Transverse colon (tissue), 4 donors: ENCODE measurements at regions not wholly inside any gene's neighbourhood (a gene's known extent, or its start where the extent isn't known, plus 50 kb on each side); places are given as distances from the start of the nearest gene placed in this dataset.

Experiments used
- DNase-seq: peaks from one replicate; pipeline ENCODE4 v3.0.0-alpha.2; 2019
- H3K27ac ChIP-seq, 4 donors: fragments of 200-600 bp; sonication (generic); 2 replicates each; pipeline ENCODE4 v1.5.1; 2016 to 2018; ENCODE audit warnings: inconsistent platforms in 4 of 4
- H3K27me3 ChIP-seq: fragments of 200-600 bp; sonication (generic); 2 replicates; pipeline ENCODE4 v1.5.1; 2017; ENCODE audit warnings: inconsistent platforms
- H3K36me3 ChIP-seq, 4 donors: fragments of 200-600 bp; sonication (generic); 2 replicates each; pipeline ENCODE4 v1.5.1; 2017 to 2019; ENCODE audit warnings: inconsistent platforms in 4 of 4
- H3K4me1 ChIP-seq, 4 donors: fragments of 200-600 bp; sonication (generic); 2 replicates each; pipeline ENCODE4 v1.5.1; 2017 to 2020; ENCODE audit warnings: inconsistent platforms in 4 of 4
- H3K4me3 ChIP-seq, 4 donors: fragments of 200-600 bp; sonication (generic); 1 replicate in 1 of 4; 2 replicates in 3 of 4; pipeline versions ENCODE4 v1.5.1 to v1.6.1; 2017 to 2019; ENCODE audit warnings: inconsistent platforms in 4 of 4
- H3K9me3 ChIP-seq, 2 donors: fragments of 200-600 bp; sonication (generic); 2 replicates each; pipeline ENCODE4 v1.5.1; 2017 to 2019; ENCODE audit warnings: inconsistent platforms in 2 of 2
- EP300 ChIP-seq: sonication (generic); formaldehyde crosslinking; IDR thresholded peaks from one replicate; pipeline ENCODE4 v1.6.1; 2017; ENCODE audit warnings: antibody characterized with exemption, low read depth
- POLR2A ChIP-seq: fragments of 450-650 bp; IDR thresholded peaks from one replicate; pipeline ENCODE4 v1.6.1; 2016; ENCODE audit warnings: antibody characterized with exemption, mild to moderate bottlenecking, moderate library complexity
- POLR2AphosphoS5 ChIP-seq, 3 donors: sonication (generic); formaldehyde crosslinking; IDR thresholded peaks; one replicate each; pipeline ENCODE4 v1.6.1; 2016; ENCODE audit warnings: antibody characterized with exemption in 3 of 3
- WGBS, 2 donors: methylation state at CpG; one replicate each; pipeline ENCODE4 v1.1.5; 2018; ENCODE audit warnings: low coverage in 1 of 2; 5-methylcytosine and 5-hydroxymethylcytosine counted together
- in situ Hi-C, 4 donors: fragments of 200-750 bp; cut with MboI; loops; one replicate each; pipeline versions ENCODE4 v1.15.0 to v1.15.1; 2017; ENCODE audit warnings: low sequenced_read_pairs in 3 of 4, low pct_ligation_motif_present in 1 of 4, low pct_unique_long_range_greater_than_20kb in 1 of 4
- intact Hi-C: fragments of 100-400 bp; cut with DNase I; formaldehyde crosslinking; loops from one replicate; pipeline ENCODE4 v1.15.1; 2023; ENCODE audit warnings: low total_unique reads
- TF ChIP-seq, protein P1 (sequence below), 5 experiments: fragments of 200-600 bp in 3 of 5; fragments of 450-650 bp in 2 of 5; sonication (generic) in 3 of 5; IDR thresholded peaks; 1 replicate in 2 of 5; 2 replicates in 3 of 5; pipeline ENCODE4 v1.5.1; 2016 to 2017; ENCODE audit warnings: antibody characterized with exemption in 5 of 5, inconsistent platforms in 3 of 5, mild to moderate bottlenecking in 2 of 5, moderate library complexity in 1 of 5

DNA sequence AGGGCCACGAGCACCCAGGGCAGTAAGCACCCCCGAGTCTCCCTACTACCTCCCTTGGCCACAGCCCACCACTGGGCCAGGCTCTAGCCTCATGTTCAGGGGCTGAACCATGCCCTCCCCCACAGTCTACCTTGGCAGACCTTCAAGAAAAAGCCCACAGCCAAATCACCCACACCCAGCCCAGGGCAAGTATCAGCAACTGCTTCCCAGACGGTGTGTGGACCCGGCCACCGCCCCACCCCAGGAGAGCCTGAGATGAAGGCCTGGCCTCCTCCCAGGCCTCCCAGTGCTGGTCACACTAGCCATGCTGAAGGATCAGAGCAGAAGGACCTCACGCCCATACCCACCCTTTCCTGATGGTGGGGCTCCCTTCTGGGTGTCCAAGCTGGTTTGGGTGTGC, 92.0 kb upstream of the LINGO1 start:
- in situ Hi-C loops (no loop called here), intact Hi-C loops (no loop called here)

DNA sequence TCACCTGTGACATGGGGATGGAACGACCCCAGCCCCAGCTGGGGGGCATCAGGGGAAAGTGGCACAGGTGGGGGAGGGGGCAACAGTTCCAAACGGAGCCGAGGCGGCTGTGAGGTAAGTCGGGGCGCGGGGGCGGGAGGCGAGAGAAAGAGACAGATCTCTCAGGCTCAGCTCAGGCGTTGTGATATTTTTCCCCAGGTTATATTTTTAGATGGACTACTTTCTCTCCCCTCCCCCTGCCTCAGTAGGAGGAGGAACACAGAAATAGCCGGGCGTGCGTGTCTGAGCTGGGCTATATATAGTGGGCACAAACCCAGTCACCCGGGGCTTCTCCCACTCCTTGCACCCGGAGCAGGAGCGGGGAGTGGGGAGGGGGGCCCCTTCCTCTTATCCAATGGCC, 91.0 kb upstream of the LINGO1 start:
- H3K36me3 ChIP-seq = no peaks in the 10 kb centered on the region
- no peaks in the 10 kb centered on the region for H3K4me1 ChIP-seq
- no peak overlapping the region for H3K27ac ChIP-seq
- in situ Hi-C loops = no loop called here
- peaks cover 8% of the 10 kb centered on the region for H3K27me3 ChIP-seq
- 81 to 82% methylated on average over 4 to 16 of the region's 16 CpGs for WGBS, 2 donors
- intact Hi-C loops = no loop called here
- no peaks in the 10 kb centered on the region for H3K9me3 ChIP-seq
- TF ChIP-seq, protein P1, sequence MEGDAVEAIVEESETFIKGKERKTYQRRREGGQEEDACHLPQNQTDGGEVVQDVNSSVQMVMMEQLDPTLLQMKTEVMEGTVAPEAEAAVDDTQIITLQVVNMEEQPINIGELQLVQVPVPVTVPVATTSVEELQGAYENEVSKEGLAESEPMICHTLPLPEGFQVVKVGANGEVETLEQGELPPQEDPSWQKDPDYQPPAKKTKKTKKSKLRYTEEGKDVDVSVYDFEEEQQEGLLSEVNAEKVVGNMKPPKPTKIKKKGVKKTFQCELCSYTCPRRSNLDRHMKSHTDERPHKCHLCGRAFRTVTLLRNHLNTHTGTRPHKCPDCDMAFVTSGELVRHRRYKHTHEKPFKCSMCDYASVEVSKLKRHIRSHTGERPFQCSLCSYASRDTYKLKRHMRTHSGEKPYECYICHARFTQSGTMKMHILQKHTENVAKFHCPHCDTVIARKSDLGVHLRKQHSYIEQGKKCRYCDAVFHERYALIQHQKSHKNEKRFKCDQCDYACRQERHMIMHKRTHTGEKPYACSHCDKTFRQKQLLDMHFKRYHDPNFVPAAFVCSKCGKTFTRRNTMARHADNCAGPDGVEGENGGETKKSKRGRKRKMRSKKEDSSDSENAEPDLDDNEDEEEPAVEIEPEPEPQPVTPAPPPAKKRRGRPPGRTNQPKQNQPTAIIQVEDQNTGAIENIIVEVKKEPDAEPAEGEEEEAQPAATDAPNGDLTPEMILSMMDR (IDR thresholded peaks at IDR 0.05) = no peak
- TF ChIP-seq POLR2AphosphoS5 (IDR thresholded peaks at IDR 0.05) (no peak), EP300 (no peak), POLR2A (no peak)
- DNase-seq = no peak
- H3K4me3 ChIP-seq = no peak overlapping the region

More for the DNA sequence above, 92.0 kb upstream of the LINGO1 start:
- Histone ChIP-seq H3K27ac (no peak overlapping the region), H3K27me3 (peaks cover 8% of the 10 kb centered on the region), H3K4me1 (no peaks in the 10 kb centered on the region), H3K36me3 (no peaks in the 10 kb centered on the region), H3K9me3 (no peaks in the 10 kb centered on the region), H3K4me3 (no peak overlapping the region)
- no peak for DNase-seq
- 69% methylated on average over 6 of the region's 6 CpGs; no CpG with 5 or more reads in 1 of the 2 donors for whole genome bisulfite sequencing, 2 donors
- no peak for TF ChIP-seq POLR2AphosphoS5 (IDR thresholded peaks at IDR 0.05)
- TF ChIP-seq, protein P1 (IDR thresholded peaks at IDR 0.05) = no peak

DNA sequence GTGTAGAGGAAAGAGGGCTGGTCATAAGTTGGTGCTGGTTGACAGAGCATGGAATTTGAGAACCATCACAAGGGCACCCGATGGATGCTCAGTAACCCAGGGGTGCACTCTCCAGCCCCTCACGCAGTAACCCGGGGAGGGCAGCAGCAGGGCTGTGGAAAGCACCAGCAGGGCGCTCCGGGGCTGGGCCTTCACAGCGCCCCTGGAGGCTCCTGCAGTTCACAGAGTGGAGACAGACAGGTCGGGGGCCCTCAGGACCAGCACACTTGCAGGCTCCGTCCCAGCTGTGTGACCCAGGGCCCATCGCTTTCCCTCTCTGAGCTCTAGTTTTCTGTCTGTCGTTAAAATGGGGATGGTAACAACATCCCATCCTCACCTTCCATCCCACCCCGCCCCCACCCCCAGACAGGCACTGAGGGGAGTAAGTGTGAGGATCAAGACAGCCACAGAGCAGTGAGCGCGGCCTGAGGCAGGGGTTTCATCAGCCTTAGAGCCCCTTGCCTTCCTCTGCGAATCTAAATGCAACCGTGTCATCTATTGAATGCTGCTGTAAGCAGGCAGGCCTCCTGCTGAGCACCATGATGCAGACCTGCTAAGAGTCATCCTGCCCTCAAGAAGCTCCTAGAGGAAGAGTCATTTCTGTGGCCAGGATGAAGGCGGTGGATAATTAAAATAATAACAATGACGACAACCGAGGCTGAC, 90.2 kb upstream of the LINGO1 start:
- 77 to 100% methylated on average over 3 to 18 of the region's 18 CpGs for WGBS, 2 donors
- H3K36me3 ChIP-seq = no peaks in the 10 kb centered on the region
- no peaks in the 10 kb centered on the region for H3K4me1 ChIP-seq
- TF ChIP-seq POLR2AphosphoS5 (IDR thresholded peaks at IDR 0.05) (no peak), EP300 (no peak), POLR2A (no peak)
- TF ChIP-seq, protein P1 (IDR thresholded peaks at IDR 0.05) = no peak
- no peak overlapping the region for H3K27ac ChIP-seq
- peaks cover 8% of the 10 kb centered on the region for H3K27me3 ChIP-seq
- in situ Hi-C loops = no loop called here
- no peak for DNase-seq
- H3K9me3 ChIP-seq = no peaks in the 10 kb centered on the region
- H3K4me3 ChIP-seq = no peak overlapping the region
- intact Hi-C loops = no loop called here

DNA sequence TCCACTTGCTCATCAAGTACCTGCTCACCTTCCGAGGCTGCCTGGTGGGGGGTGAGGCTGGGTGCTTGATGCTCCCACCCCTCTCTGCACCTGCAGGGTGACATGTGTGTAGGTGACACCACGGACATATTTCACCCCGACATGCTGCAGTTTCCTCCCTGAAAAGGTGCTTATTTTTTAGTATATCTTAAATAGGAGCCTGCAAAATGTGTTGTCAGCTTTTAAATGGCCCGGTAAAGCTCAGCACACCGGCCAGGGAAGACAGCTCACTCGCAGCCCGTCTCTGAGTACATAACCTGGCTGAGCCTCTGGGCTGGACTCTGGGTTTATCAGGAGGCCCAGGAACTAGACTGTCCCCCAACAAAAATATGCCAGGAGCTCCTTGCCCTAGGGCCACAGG, 89.3 kb upstream of the LINGO1 start:
- peaks cover 8% of the 10 kb centered on the region for H3K27me3 ChIP-seq
- DNase-seq = no peak
- no peak overlapping the region for H3K4me3 ChIP-seq
- in situ Hi-C loops (no loop called here), intact Hi-C loops (no loop called here)
- no peak overlapping the region for H3K27ac ChIP-seq
- no peaks in the 10 kb centered on the region for H3K4me1 ChIP-seq
- H3K36me3 ChIP-seq = no peaks in the 10 kb centered on the region
- 67 to 74% methylated on average over 3 to 7 of the region's 7 CpGs for WGBS, 2 donors
- TF ChIP-seq POLR2AphosphoS5 (IDR thresholded peaks at IDR 0.05) (no peak), EP300 (no peak), POLR2A (no peak)
- TF ChIP-seq, protein P1 (IDR thresholded peaks at IDR 0.05) = no peak
- no peaks in the 10 kb centered on the region for H3K9me3 ChIP-seq
